ENCODE measurements at regions not wholly inside any gene's neighbourhood (a gene's known extent, or its start where the extent isn't known, plus 50 kb on each side); places are given as distances from the start of the nearest gene placed in this dataset.

DNA sequence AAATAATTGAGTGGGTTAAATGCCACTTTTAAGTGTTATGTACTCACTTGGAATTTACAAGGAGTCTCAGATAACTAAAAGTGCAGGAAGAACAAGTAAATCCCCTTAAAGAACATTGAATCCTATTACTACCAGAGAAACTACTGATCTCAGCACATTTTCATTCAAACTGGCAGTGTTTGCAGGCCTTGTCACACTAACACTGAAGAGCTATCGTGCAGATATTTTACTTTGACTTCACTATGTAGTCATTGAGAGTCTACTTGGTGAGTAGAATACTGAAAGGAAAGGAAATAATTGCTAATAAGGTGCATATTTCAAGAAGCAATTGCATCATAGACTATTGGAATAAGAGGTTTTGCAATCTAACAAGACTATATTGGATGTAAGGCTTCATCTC is 721.4 kb upstream of the CBLB start:
- TF ChIP-seq, protein P1, sequence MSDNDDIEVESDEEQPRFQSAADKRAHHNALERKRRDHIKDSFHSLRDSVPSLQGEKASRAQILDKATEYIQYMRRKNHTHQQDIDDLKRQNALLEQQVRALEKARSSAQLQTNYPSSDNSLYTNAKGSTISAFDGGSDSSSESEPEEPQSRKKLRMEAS (IDR thresholded peaks at IDR 0.05): no peak
- TF ChIP-seq, protein P2, sequence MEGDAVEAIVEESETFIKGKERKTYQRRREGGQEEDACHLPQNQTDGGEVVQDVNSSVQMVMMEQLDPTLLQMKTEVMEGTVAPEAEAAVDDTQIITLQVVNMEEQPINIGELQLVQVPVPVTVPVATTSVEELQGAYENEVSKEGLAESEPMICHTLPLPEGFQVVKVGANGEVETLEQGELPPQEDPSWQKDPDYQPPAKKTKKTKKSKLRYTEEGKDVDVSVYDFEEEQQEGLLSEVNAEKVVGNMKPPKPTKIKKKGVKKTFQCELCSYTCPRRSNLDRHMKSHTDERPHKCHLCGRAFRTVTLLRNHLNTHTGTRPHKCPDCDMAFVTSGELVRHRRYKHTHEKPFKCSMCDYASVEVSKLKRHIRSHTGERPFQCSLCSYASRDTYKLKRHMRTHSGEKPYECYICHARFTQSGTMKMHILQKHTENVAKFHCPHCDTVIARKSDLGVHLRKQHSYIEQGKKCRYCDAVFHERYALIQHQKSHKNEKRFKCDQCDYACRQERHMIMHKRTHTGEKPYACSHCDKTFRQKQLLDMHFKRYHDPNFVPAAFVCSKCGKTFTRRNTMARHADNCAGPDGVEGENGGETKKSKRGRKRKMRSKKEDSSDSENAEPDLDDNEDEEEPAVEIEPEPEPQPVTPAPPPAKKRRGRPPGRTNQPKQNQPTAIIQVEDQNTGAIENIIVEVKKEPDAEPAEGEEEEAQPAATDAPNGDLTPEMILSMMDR (IDR thresholded peaks at IDR 0.05; ENCODE audit: low read depth, low read length, missing input control): no peak
- TF ChIP-seq SP1 (IDR thresholded peaks at IDR 0.05) (no peak), JUND (IDR thresholded peaks at IDR 0.05) (no peak)
- TF ChIP-seq, protein P3, sequence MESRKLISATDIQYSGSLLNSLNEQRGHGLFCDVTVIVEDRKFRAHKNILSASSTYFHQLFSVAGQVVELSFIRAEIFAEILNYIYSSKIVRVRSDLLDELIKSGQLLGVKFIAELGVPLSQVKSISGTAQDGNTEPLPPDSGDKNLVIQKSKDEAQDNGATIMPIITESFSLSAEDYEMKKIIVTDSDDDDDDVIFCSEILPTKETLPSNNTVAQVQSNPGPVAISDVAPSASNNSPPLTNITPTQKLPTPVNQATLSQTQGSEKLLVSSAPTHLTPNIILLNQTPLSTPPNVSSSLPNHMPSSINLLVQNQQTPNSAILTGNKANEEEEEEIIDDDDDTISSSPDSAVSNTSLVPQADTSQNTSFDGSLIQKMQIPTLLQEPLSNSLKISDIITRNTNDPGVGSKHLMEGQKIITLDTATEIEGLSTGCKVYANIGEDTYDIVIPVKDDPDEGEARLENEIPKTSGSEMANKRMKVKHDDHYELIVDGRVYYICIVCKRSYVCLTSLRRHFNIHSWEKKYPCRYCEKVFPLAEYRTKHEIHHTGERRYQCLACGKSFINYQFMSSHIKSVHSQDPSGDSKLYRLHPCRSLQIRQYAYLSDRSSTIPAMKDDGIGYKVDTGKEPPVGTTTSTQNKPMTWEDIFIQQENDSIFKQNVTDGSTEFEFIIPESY (IDR thresholded peaks at IDR 0.05): no peak

Data from liver (tissue), 3 donors.